ENCODE measurements at regions not wholly inside any gene's neighbourhood (a gene's known extent, or its start where the extent isn't known, plus 50 kb on each side); places are given as distances from the start of the nearest gene placed in this dataset.

DNA sequence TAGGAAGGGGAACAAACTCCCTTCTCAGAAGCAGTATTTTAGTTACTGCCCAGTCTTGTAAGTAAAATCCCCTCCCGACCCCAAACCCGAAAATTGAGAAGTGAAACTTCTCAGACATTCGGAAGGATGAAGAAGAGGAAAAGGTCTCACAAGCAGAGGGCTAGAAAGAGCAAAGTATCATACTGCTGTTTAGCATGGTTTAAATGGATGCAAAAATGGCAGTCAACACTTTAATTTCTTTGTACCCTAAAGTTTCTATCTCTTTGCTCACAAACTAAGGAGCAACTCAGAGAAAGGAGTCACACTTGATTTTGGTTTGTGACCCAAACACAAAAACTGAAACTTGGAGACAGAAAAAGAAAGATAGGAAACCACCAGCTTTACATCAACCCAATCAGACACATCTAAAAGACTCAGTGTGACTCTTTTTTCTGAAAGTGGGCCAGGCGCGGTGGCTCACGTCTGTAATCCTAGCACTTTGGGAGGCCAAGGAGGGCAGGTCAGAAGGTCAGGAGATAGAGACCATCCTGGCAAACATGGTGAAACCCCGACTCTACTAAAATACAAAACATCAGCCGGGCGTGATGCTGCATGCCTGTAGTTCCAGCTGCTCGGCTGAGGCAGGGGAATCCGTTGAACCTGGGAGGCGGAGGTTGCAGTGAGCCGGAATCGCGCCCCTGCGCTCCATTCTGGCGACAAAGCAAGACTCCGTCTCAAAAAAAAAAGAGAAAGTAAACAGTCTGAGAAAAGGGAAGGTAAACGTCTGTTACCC, 63.2 kb upstream of the ATP11B start:
- peak in 1 of 2 donors; percentile 13 for DNase-seq (ENCODE audit: extremely low read depth in 1 of 2, low read depth in 1 of 2)

GRCh38 chr3:182730675-182731042, 62.6 kb upstream of the ATP11B start:
- DNase-seq (ENCODE audit: extremely low read depth in 1 of 2, low read depth in 1 of 2) = no peak

GRCh38 chr3:182731764-182732163, 61.5 kb upstream of the ATP11B start:
- DNase-seq (ENCODE audit: extremely low read depth in 1 of 2, low read depth in 1 of 2) = no peak

GRCh38 chr3:182732232-182733015, 60.9 kb upstream of the ATP11B start:
- no peak for DNase-seq (ENCODE audit: extremely low read depth in 1 of 2, low read depth in 1 of 2)

DNA sequence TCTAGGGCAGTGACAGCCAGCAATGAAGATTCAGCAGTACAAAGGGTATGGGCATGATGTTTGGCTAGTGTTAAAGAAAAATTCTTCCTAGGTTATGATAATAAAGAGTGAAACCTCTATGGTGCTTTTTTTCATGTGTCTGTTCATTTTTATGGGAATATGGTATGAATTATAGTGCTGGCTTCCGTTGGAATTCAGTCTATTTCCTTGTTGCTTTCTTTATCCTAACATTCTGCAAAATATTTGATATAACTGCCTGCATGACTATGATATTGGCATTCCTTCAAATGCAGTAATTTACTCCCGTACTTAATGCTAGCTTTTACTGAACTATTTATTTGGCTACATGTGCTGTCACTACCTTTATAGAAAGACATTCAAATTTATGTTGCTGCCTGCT, 57.6 kb upstream of the ATP11B start:
- no peak for DNase-seq (ENCODE audit: extremely low read depth in 1 of 2, low read depth in 1 of 2)

- DNase-seq (ENCODE audit: extremely low read depth in 1 of 2, low read depth in 1 of 2) = no peak
Observed at GRCh38 chr3:182737825-182738224, 55.5 kb upstream of the ATP11B start.

DNA sequence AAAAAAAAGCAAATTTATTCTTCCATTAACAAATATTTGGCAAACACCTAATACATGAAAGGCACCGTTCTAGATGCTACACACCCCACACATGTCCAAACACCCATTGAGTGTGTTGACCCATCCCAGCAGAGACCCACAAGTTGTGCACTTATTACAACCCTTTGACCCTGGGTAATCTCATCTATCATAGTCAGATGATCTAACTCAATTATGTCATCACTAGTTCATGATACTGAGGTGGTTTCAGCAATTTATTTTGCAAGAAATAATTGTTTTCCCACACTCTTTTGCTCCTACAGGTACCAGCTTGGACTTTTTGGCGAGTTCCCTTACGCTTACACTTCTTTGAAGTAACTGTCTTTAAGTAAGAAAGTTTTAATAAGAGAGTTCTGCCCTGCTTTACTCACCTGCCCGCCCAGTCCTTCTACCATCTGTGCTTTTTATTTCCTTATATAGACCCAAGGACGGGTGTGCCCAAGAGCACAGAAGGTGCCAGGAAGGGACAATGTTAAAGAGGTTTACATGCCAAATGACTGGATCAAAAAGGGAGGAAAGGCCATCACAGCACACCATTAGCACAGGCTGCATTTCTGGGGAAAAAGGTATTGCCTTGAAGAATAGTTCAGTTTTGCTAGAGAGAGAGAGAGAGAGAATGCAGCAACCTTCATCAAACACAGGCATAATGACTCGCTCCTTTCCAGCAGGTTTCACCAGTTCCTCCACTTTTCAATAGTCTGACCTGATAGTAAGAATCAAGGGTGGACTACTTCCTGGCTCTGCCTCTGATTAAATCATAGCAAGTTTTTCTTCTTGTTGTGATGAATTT, 54.5 kb upstream of the ATP11B start:
- DNase-seq (ENCODE audit: extremely low read depth in 1 of 2, low read depth in 1 of 2) = no peak

DNA sequence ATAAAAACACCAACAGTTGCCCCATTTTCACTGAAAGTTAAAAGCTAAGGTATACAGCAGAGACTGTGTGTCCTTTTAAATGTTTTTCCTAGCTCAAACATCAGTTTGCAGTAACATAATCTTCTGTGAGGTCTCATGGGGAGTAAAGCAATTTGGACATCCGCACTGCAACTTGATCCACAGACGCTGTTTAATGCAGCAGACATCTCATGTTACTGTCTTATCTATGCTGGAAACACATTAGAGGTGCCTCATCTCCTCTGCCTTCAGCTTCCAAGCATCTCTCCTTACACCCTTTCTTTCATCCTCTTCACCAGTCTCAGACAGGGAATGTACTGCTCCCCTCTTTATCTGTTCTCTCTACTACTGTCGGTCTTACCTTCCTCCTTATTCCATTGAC, 53.7 kb upstream of the ATP11B start:
- DNase-seq (ENCODE audit: extremely low read depth in 1 of 2, low read depth in 1 of 2) = no peak

DNA sequence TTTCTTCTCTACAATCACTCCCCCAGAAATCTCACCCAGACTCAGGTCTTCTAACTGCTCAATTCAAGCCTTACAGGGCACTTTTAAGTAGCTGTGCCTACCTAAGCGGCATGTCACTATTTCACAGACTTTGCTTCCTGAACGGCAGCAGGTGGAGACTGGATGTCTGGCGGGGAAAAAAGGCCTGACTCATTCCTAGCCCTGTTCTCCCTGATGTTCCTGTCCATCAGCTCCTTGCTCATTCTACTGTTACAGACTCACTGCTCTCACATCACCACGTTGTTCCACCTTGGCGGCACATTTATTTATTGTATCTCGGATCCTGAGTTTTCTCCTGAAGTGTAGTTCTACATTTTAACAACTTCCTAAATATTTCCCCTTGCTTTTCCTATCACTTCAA, 52.6 kb upstream of the ATP11B start:
- DNase-seq (ENCODE audit: extremely low read depth in 1 of 2, low read depth in 1 of 2) = no peak

DNA sequence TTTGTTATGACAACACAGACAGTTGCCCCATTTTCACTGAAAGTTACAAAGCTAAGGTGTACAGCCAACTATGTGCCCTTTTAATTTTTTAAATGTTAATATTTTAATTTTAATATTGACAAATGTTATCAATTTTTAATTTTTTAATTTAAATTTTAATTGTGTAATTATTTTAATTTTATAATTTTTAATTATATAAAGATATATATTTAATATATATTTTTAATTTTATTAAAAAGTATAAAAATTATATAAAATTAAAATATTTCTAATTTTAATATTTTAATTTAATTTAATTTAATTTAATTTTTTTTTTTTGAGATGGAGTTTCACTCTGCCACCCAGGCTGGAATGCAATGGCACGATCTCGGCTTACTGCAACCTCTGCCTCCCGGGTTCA, 52.1 kb upstream of the ATP11B start:
- DNase-seq (ENCODE audit: extremely low read depth in 1 of 2, low read depth in 1 of 2) = no peak
